ENCODE measurements at regions not wholly inside any gene's neighbourhood (a gene's known extent, or its start where the extent isn't known, plus 50 kb on each side); places are given as distances from the start of the nearest gene placed in this dataset.

DNA sequence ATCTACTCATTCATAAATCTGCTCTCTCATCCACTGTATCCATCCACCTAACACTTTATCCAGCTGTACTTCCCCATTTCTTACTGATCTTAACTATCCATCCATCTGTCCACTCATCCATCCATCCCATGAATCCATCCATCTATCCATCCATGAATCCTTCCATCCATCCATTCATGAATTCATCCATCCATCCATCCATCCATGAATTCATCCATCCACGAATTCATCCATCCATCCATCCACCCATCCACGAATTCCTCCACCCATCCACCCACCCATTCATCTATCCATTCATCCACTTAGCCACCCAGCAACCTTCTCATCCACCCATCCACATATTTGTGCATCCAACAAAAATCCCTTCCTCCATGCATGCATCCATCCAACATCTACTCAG is 128.6 kb upstream of the MYL2 start:
- no peak for DNase-seq (ENCODE audit: low read depth in 1 of 2, low spot score in 1 of 2)
- Histone ChIP-seq H3K4me3 (replicated peaks; ENCODE audit: insufficient read depth, low read length) (no peak overlapping the region), H3K27ac (replicated peaks) (no peak overlapping the region), H3K27me3 (ENCODE audit: insufficient read depth, poor library complexity, severe bottlenecking) (no peaks in the 10 kb centered on the region)
- TF ChIP-seq, protein P1, sequence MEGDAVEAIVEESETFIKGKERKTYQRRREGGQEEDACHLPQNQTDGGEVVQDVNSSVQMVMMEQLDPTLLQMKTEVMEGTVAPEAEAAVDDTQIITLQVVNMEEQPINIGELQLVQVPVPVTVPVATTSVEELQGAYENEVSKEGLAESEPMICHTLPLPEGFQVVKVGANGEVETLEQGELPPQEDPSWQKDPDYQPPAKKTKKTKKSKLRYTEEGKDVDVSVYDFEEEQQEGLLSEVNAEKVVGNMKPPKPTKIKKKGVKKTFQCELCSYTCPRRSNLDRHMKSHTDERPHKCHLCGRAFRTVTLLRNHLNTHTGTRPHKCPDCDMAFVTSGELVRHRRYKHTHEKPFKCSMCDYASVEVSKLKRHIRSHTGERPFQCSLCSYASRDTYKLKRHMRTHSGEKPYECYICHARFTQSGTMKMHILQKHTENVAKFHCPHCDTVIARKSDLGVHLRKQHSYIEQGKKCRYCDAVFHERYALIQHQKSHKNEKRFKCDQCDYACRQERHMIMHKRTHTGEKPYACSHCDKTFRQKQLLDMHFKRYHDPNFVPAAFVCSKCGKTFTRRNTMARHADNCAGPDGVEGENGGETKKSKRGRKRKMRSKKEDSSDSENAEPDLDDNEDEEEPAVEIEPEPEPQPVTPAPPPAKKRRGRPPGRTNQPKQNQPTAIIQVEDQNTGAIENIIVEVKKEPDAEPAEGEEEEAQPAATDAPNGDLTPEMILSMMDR (IDR thresholded peaks at IDR 0.05; ENCODE audit: insufficient read depth, low read length): no peak
- TF ChIP-seq REST (IDR thresholded peaks at IDR 0.05; ENCODE audit: insufficient replicate concordance, low read depth): no peak
- TF ChIP-seq SPI1 (IDR thresholded peaks at IDR 0.05; ENCODE audit: borderline replicate concordance, low read depth): no peak
- no peak for TF ChIP-seq GABPA (IDR thresholded peaks at IDR 0.05; ENCODE audit: low read depth)
- TF ChIP-seq POLR2AphosphoS5 (IDR thresholded peaks at IDR 0.05; ENCODE audit: low read depth): no peak

DNA sequence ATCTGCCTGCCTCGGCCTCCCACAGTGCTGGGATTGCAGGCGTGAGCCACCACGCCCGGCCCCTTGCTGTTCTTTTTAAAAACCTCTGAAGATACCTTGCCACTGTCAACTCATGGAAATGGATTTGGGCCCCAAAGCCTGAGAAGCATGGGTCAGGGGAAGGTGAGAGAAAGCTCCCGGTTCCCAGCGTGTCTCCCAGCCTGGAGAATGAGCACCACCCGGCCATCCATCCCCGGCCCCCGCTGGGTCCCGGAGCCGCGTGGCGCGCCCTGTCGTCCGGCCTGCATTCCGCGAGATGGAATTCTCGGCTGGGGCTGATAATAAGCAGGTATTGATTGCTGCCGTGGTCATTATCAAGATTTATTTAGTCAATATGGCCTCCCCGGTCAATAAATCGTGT is 126.5 kb upstream of the MYL2 start:
- Histone ChIP-seq H3K27ac (replicated peaks) (no peak overlapping the region), H3K4me3 (replicated peaks; ENCODE audit: insufficient read depth, low read length) (no peak overlapping the region), H3K27me3 (ENCODE audit: insufficient read depth, poor library complexity, severe bottlenecking) (no peaks in the 10 kb centered on the region)
- TF ChIP-seq GABPA (IDR thresholded peaks at IDR 0.05; ENCODE audit: low read depth) (no peak), POLR2AphosphoS5 (IDR thresholded peaks at IDR 0.05; ENCODE audit: low read depth) (no peak), SPI1 (IDR thresholded peaks at IDR 0.05; ENCODE audit: borderline replicate concordance, low read depth) (no peak), REST (IDR thresholded peaks at IDR 0.05; ENCODE audit: insufficient replicate concordance, low read depth) (no peak)
- TF ChIP-seq, protein P1 (IDR thresholded peaks at IDR 0.05; ENCODE audit: insufficient read depth, low read length): no peak
- no peak for DNase-seq (ENCODE audit: low read depth in 1 of 2, low spot score in 1 of 2)

DNA sequence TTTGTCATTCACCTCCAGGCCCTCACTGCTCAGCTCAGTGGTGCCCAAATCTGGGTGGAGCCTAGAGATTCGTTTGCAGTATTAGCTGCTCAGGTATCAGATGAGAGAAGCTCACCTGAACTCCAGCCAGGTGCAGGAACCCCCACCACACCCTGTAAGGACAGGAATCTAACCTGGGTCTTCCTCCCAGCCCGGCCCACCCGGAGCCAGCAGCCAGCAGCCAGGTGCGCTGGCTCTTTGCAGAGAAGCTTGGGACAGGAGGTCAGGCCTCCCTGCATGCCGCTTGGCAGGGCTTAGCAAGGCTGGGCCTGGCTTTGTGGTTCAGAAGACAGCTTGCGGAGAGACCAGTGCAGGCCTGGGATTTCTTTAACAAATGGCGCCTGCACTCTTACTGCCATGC is 125.6 kb upstream of the MYL2 start:
- no peaks in the 10 kb centered on the region for H3K27me3 ChIP-seq (ENCODE audit: insufficient read depth, poor library complexity, severe bottlenecking)
- TF ChIP-seq SPI1 (IDR thresholded peaks at IDR 0.05; ENCODE audit: borderline replicate concordance, low read depth) (no peak), GABPA (IDR thresholded peaks at IDR 0.05; ENCODE audit: low read depth) (no peak), REST (IDR thresholded peaks at IDR 0.05; ENCODE audit: insufficient replicate concordance, low read depth) (no peak), POLR2AphosphoS5 (IDR thresholded peaks at IDR 0.05; ENCODE audit: low read depth) (no peak)
- TF ChIP-seq, protein P1 (IDR thresholded peaks at IDR 0.05; ENCODE audit: insufficient read depth, low read length): no peak
- H3K4me3 ChIP-seq (replicated peaks; ENCODE audit: insufficient read depth, low read length): no peak overlapping the region
- DNase-seq (ENCODE audit: low read depth in 1 of 2, low spot score in 1 of 2): no peak
- no peak overlapping the region for H3K27ac ChIP-seq (replicated peaks)

Data from HL-60 (cell line).